Neural cell (in vitro differentiated cells): ENCODE measurements at regions not wholly inside any gene's neighbourhood (a gene's known extent, or its start where the extent isn't known, plus 50 kb on each side); places are given as distances from the start of the nearest gene placed in this dataset.

Source experiments
- H2AFZ ChIP-seq: fragments of 200-600, 300-800 bp; sonication (generic), shearing (Covaris generic); 2 replicates; pipeline ENCODE4 v1.6.0; 2014; ENCODE audit warnings: low read depth, mild to moderate bottlenecking, antibody characterized with exemption, low read length, moderate library complexity
- H3F3A ChIP-seq: fragments of 200-600 bp; shearing (Covaris generic); 2 replicates; pipeline ENCODE4 v1.6.1; 2016; ENCODE audit warnings: mild to moderate bottlenecking, moderate library complexity, mixed read lengths, antibody characterized with exemption, low read length; ENCODE audit not compliant: insufficient read depth, poor library complexity, severe bottlenecking
- H3K27ac ChIP-seq: fragments of 200-600, 300-800 bp; sonication (generic), shearing (Covaris generic); 2 replicates; pipeline ENCODE4 v1.5.1; 2014; ENCODE audit warnings: mild to moderate bottlenecking, low read length, moderate library complexity
- H3K27me3 ChIP-seq: fragments of 300-800, 200-600 bp; sonication (generic), shearing (Covaris generic); 2 replicates; pipeline ENCODE4 v1.6.0; 2014; ENCODE audit warnings: mild to moderate bottlenecking, low read depth, low read length, moderate library complexity; ENCODE audit not compliant: insufficient read depth
- H3K36me3 ChIP-seq: fragments of 300-800, 200-600 bp; sonication (generic), shearing (Covaris generic); 2 replicates; pipeline ENCODE4 v1.5.1; 2014; ENCODE audit warnings: mild to moderate bottlenecking, antibody characterized with exemption, low read length, moderate library complexity; ENCODE audit not compliant: insufficient read depth
- H3K4me2 ChIP-seq: fragments of 300-800, 200-600 bp; sonication (generic), shearing (Covaris generic); 2 replicates; pipeline ENCODE4 v1.6.0; 2014; ENCODE audit warnings: mild to moderate bottlenecking, low read length
- H3K4me3 ChIP-seq: fragments of 300-800, 200-600 bp; sonication (generic), shearing (Covaris generic); 2 replicates; pipeline ENCODE4 v1.5.1; 2014; ENCODE audit warnings: mild to moderate bottlenecking, low read length, moderate library complexity
- H3K79me2 ChIP-seq: fragments of 200-600 bp; shearing (Covaris generic); replicated peaks from 2 replicates; pipeline ENCODE4 v1.6.0; 2014; ENCODE audit warnings: mild to moderate bottlenecking, low read length, moderate library complexity; ENCODE audit not compliant: insufficient read depth
- H3K9ac ChIP-seq: fragments of 300-800, 200-600 bp; sonication (generic), shearing (Covaris generic); 2 replicates; pipeline ENCODE4 v1.6.1; 2016; ENCODE audit warnings: mild to moderate bottlenecking, low read length, mixed read lengths
- H3K9me2 ChIP-seq: fragments of 200-600 bp; shearing (Covaris generic); 2 replicates; pipeline ENCODE4 v1.6.1; 2016; ENCODE audit warnings: mild to moderate bottlenecking, low read length, mixed read lengths; ENCODE audit not compliant: insufficient read depth
- H3K9me3 ChIP-seq: fragments of 200-600, 300-800 bp; sonication (generic), shearing (Covaris generic); 2 replicates; pipeline ENCODE4 v1.6.1; 2016; ENCODE audit warnings: mild to moderate bottlenecking, mixed run types, low read length, moderate library complexity, mixed read lengths
- H4K20me1 ChIP-seq: fragments of 200-600 bp; shearing (Covaris generic); 2 replicates; pipeline ENCODE4 v1.6.1; 2016; ENCODE audit warnings: mild to moderate bottlenecking, mixed run types; ENCODE audit not compliant: insufficient read depth
- CTCF ChIP-seq: fragments of 450-650 bp; IDR thresholded peaks from 2 replicates; pipeline ENCODE4 v1.5.1; 2014; ENCODE audit warnings: antibody characterized with exemption, mild to moderate bottlenecking, moderate library complexity; ENCODE audit not compliant: poor library complexity, severe bottlenecking
- EP300 ChIP-seq: fragments of 450-650 bp; conservative IDR thresholded peaks from 2 replicates; pipeline ENCODE4 v1.6.1; 2014; ENCODE audit warnings: antibody characterized with exemption, mild to moderate bottlenecking, moderate library complexity; ENCODE audit not compliant: poor library complexity, severe bottlenecking
- EZH2 ChIP-seq: fragments of 200-600, 300-800 bp; shearing (Covaris generic), sonication (generic); IDR thresholded peaks from 2 replicates; pipeline ENCODE4 v1.6.1; 2014; ENCODE audit warnings: antibody characterized with exemption, low read length, borderline replicate concordance, mild to moderate bottlenecking; ENCODE audit not compliant: insufficient read depth, poor library complexity, severe bottlenecking
- MXI1 ChIP-seq: fragments of 450-650 bp; conservative IDR thresholded peaks from 2 replicates; pipeline ENCODE4 v1.6.1; 2014; ENCODE audit warnings: antibody characterized with exemption, mild to moderate bottlenecking; ENCODE audit not compliant: poor library complexity, severe bottlenecking
- POLR2AphosphoS5 ChIP-seq: IDR thresholded peaks from 2 replicates; pipeline ENCODE4 v1.6.1; 2012
- RAD21 ChIP-seq: fragments of 450-650 bp; conservative IDR thresholded peaks from 2 replicates; pipeline ENCODE4 v1.6.1; 2014; ENCODE audit warnings: antibody characterized with exemption, mild to moderate bottlenecking, moderate library complexity
- REST ChIP-seq: IDR thresholded peaks from 2 replicates; pipeline ENCODE4 v1.6.1; 2012; ENCODE audit warnings: borderline replicate concordance
- SMC3 ChIP-seq: fragments of 450-650 bp; conservative IDR thresholded peaks from 2 replicates; pipeline ENCODE4 v1.6.1; 2014; ENCODE audit warnings: antibody characterized with exemption, mild to moderate bottlenecking, moderate library complexity; ENCODE audit not compliant: poor library complexity
- TAF1 ChIP-seq: IDR thresholded peaks from 2 replicates; pipeline ENCODE4 v1.6.1; 2012; ENCODE audit warnings: low read depth

GRCh38 chr1:34400675-34401074, 224.0 kb downstream of the C1orf94 start:
- H3K27me3 ChIP-seq = no peaks in the 10 kb centered on the region

GRCh38 chr1:34403156-34403555, 226.4 kb downstream of the C1orf94 start:
- no peaks in the 10 kb centered on the region for H4K20me1 ChIP-seq
- H3K9ac ChIP-seq = no peak overlapping the region
- H3K4me2 ChIP-seq = no peak overlapping the region
- no peaks in the 10 kb centered on the region for H3K27me3 ChIP-seq
- H2AFZ ChIP-seq = no peak overlapping the region
- TF ChIP-seq SMC3 = no peak
- TF ChIP-seq POLR2AphosphoS5 = no peak
- no peak for TF ChIP-seq TAF1
- H3K9me2 ChIP-seq = no peaks in the 10 kb centered on the region
- no peaks in the 10 kb centered on the region for H3K9me3 ChIP-seq
- no peak overlapping the region for H3K4me3 ChIP-seq
- H3K27ac ChIP-seq = no peak overlapping the region
- H3K36me3 ChIP-seq = no peaks in the 10 kb centered on the region
- H3F3A ChIP-seq = no peaks in the 10 kb centered on the region
- H3K79me2 ChIP-seq = no peaks in the 10 kb centered on the region

More at GRCh38 chr1:34400675-34401074, 224.0 kb downstream of the C1orf94 start:
- no peak overlapping the region for H3K4me2 ChIP-seq
- no peaks in the 10 kb centered on the region for H4K20me1 ChIP-seq
- H3K9ac ChIP-seq = no peak overlapping the region
- no peaks in the 10 kb centered on the region for H3F3A ChIP-seq
- no peaks in the 10 kb centered on the region for H3K9me3 ChIP-seq
- H3K4me3 ChIP-seq = no peak overlapping the region
- no peaks in the 10 kb centered on the region for H3K9me2 ChIP-seq
- no peaks in the 10 kb centered on the region for H3K79me2 ChIP-seq
- no peak overlapping the region for H2AFZ ChIP-seq
- TF ChIP-seq REST (no peak), RAD21 (no peak), CTCF (no peak), TAF1 (no peak), EP300 (no peak), EZH2 (no peak), SMC3 (no peak), MXI1 (no peak), POLR2AphosphoS5 (no peak)
- H3K36me3 ChIP-seq = no peaks in the 10 kb centered on the region
- no peak overlapping the region for H3K27ac ChIP-seq

- H3K27ac ChIP-seq = no peak overlapping the region
- H4K20me1 ChIP-seq = no peaks in the 10 kb centered on the region
- H3K9me2 ChIP-seq = no peaks in the 10 kb centered on the region
- no peak overlapping the region for H3K4me2 ChIP-seq
- no peaks in the 10 kb centered on the region for H3K9me3 ChIP-seq
- no peaks in the 10 kb centered on the region for H3K27me3 ChIP-seq
- H3K4me3 ChIP-seq = no peak overlapping the region
- H2AFZ ChIP-seq = no peak overlapping the region
- no peaks in the 10 kb centered on the region for H3K79me2 ChIP-seq
- H3K9ac ChIP-seq = no peak overlapping the region
- TF ChIP-seq REST = no peak
- no peak for TF ChIP-seq EP300
- TF ChIP-seq RAD21 = no peak
- H3F3A ChIP-seq = no peaks in the 10 kb centered on the region
- no peaks in the 10 kb centered on the region for H3K36me3 ChIP-seq
Measured at GRCh38 chr1:34404804-34405203, 228.1 kb downstream of the C1orf94 start.
